GM12878 (cell line): ENCODE measurements at regions not wholly inside any gene's neighbourhood (a gene's known extent, or its start where the extent isn't known, plus 50 kb on each side); places are given as distances from the start of the nearest gene placed in this dataset.

Experiments used
- ATAC-seq: fragments of 200-7000 bp; cut with Tn5 transposase; 3 replicates; pipeline ENCODE4 v1.9.1; 2020; ENCODE audit warnings: mild to moderate bottlenecking, moderate library complexity
- BruUV-seq: library from RNA; stranded (reverse); fragments of 400-500 nt; replicated peaks from 2 replicates; lab custom pipeline; 2021; lab: Mats Ljungman, UMichigan
- CTCF ChIA-PET: fragments of 300-600 bp; sonication (Branson Sonifier 250); formaldehyde crosslinking; extraction: SDS; loops from one replicate; lab custom pipeline; 2021; ENCODE audit warnings: inconsistent platforms; lab: Yijun Ruan, JAX
- POLR2A ChIA-PET: fragments of 350-600 bp; formaldehyde crosslinking; extraction: SDS; loops from one replicate; lab custom pipeline; 2021; ENCODE audit warnings: inconsistent platforms; lab: Charles Lee
- RAD21 ChIA-PET: fragments of 300-600 bp; sonication (Branson Sonifier 250); formaldehyde crosslinking; loops from one replicate; lab custom pipeline; 2023; ENCODE audit warnings: antibody characterized with exemption; ENCODE audit not compliant: unreplicated experiment; lab: Charles Lee
- SMC1A ChIA-PET: fragments of 300-600 bp; sonication (Branson Sonifier 250); formaldehyde crosslinking; loops from one replicate; lab custom pipeline; 2023; ENCODE audit not compliant: unreplicated experiment, uncharacterized antibody; lab: Charles Lee
- DNase-seq: peaks from one replicate; pipeline ENCODE4 v3.0.0-alpha.2; 2011; ENCODE audit warnings: low read depth, low spot score
- FAIRE-seq: peaks from 3 replicates; lab custom pipeline; 2011; peaks lifted over from hg19 to GRCh38; lab: Jason Lieb, UNC
- H2AFZ ChIP-seq: 2 replicates; pipeline ENCODE4 v1.6.0; 2011; ENCODE audit warnings: low read depth, low read length, control low read depth; ENCODE audit not compliant: control insufficient read depth
- H3K27ac ChIP-seq: 2 replicates; pipeline ENCODE4 v1.5.1; 2011; ENCODE audit warnings: control low read depth; ENCODE audit not compliant: control insufficient read depth, insufficient read depth
- H3K27me3 ChIP-seq, 2 experiments: replicated peaks in 1 of 2; 2 replicates each; pipeline versions ENCODE4 v1.6.0 to v1.6.1; 2011; ENCODE audit warnings: low read length in 1 of 2; ENCODE audit not compliant: control insufficient read depth in 2 of 2, insufficient read depth in 2 of 2
- H3K36me3 ChIP-seq, 2 experiments: 2 replicates each; pipeline ENCODE4 v1.5.1; 2011; ENCODE audit warnings: low read length in 1 of 2; ENCODE audit not compliant: control insufficient read depth in 2 of 2, insufficient read depth in 2 of 2
- H3K4me1 ChIP-seq: 2 replicates; pipeline ENCODE4 v1.6.1; 2011; ENCODE audit warnings: mild to moderate bottlenecking, low read length, moderate library complexity, mixed read lengths; ENCODE audit not compliant: control insufficient read depth, insufficient read depth
- H3K4me2 ChIP-seq: 2 replicates; pipeline ENCODE4 v1.6.0; 2011; ENCODE audit warnings: control low read depth; ENCODE audit not compliant: control insufficient read depth, insufficient read depth
- H3K4me3 ChIP-seq: fragments of 200-600 bp; sonication (generic); 2 replicates; pipeline ENCODE4 v1.5.1; 2016
- H3K79me2 ChIP-seq: 2 replicates; pipeline ENCODE4 v1.6.0; 2011; ENCODE audit warnings: low read length; ENCODE audit not compliant: control insufficient read depth, insufficient read depth
- H3K9ac ChIP-seq: 2 replicates; pipeline ENCODE4 v1.8.0; 2011; ENCODE audit warnings: low read length, control low read depth, mixed read lengths; ENCODE audit not compliant: control insufficient read depth, insufficient read depth
- H3K9me3 ChIP-seq: replicated peaks from 3 replicates; pipeline ENCODE4 v1.5.1; 2011; ENCODE audit warnings: mild to moderate bottlenecking, low read length; ENCODE audit not compliant: control insufficient read depth, insufficient read depth
- H4K20me1 ChIP-seq: 2 replicates; pipeline ENCODE4 v1.6.0; 2011; ENCODE audit not compliant: control insufficient read depth, insufficient read depth
- ATF3 ChIP-seq: IDR thresholded peaks from 2 replicates; pipeline ENCODE4 v1.6.1; 2011; ENCODE audit warnings: low read depth, mild to moderate bottlenecking, low read length, moderate library complexity, borderline replicate concordance; ENCODE audit errors: extremely low read depth
- ATF7 ChIP-seq: fragments of 450-650 bp; IDR thresholded peaks from 2 replicates; pipeline ENCODE4 v1.6.1; 2016; ENCODE audit warnings: low read depth, mild to moderate bottlenecking
- BMI1 ChIP-seq: fragments of 450-650 bp; IDR thresholded peaks from 2 replicates; pipeline ENCODE4 v1.6.1; 2016; ENCODE audit warnings: mild to moderate bottlenecking, moderate library complexity, borderline replicate concordance
- CEBPB ChIP-seq, 2 experiments: fragments of 150-350 bp in 1 of 2; IDR thresholded peaks; 2 replicates each; pipeline ENCODE4 v1.6.1; 2012 to 2014; ENCODE audit warnings: low read depth in 2 of 2, low read length in 2 of 2, borderline replicate concordance in 1 of 2, inconsistent platforms in 1 of 2
- CHD2 ChIP-seq: IDR thresholded peaks from 2 replicates; pipeline ENCODE4 v1.6.1; 2011; ENCODE audit warnings: low read depth, low read length, improper control_type of control experiment, borderline replicate concordance
- CHD4 ChIP-seq: fragments of 200-600 bp; sonication (generic); IDR thresholded peaks from 2 replicates; pipeline ENCODE4 v1.6.1; 2016; ENCODE audit warnings: mild to moderate bottlenecking
- IRF3 ChIP-seq: fragments of 450-650 bp; IDR thresholded peaks from 2 replicates; pipeline ENCODE4 v1.6.1; 2014; ENCODE audit warnings: mild to moderate bottlenecking
- JUND ChIP-seq: IDR thresholded peaks from 2 replicates; pipeline ENCODE4 v1.6.1; 2012; ENCODE audit warnings: low read depth, mild to moderate bottlenecking, low read length, improper control_type of control experiment, moderate library complexity
- KDM1A ChIP-seq: fragments of 200-600 bp; sonication (generic); IDR thresholded peaks from 2 replicates; pipeline ENCODE4 v1.6.1; 2016; ENCODE audit warnings: borderline replicate concordance
- NR2C1 ChIP-seq: fragments of 450-650 bp; IDR thresholded peaks from 2 replicates; pipeline ENCODE4 v1.6.1; 2017; ENCODE audit warnings: antibody characterized with exemption, mild to moderate bottlenecking, moderate library complexity
- NR2C2 ChIP-seq: IDR thresholded peaks from 2 replicates; pipeline ENCODE4 v1.6.1; 2011; ENCODE audit warnings: borderline replicate concordance, low read depth; ENCODE audit not compliant: control insufficient read depth, insufficient read length
- RAD21 ChIP-seq: IDR thresholded peaks from 2 replicates; pipeline ENCODE4 v1.6.1; 2011; ENCODE audit warnings: mild to moderate bottlenecking, low read depth, low read length, moderate library complexity; ENCODE audit not compliant: insufficient read depth
- SMAD1 ChIP-seq: fragments of 450-650 bp; IDR thresholded peaks from 2 replicates; pipeline ENCODE4 v1.6.1; 2018; ENCODE audit warnings: mild to moderate bottlenecking, low read depth; ENCODE audit not compliant: partially characterized antibody
- TCF12 ChIP-seq: IDR thresholded peaks from 2 replicates; pipeline ENCODE4 v1.6.1; 2011; ENCODE audit warnings: low read depth, mild to moderate bottlenecking, low read length
- ZBED1 ChIP-seq: IDR thresholded peaks from 2 replicates; pipeline ENCODE4 v1.6.1; 2016; ENCODE audit warnings: borderline replicate concordance
- ZNF24 ChIP-seq: fragments of 450-650 bp; IDR thresholded peaks from 2 replicates; pipeline ENCODE4 v1.6.1; 2017; ENCODE audit warnings: antibody characterized with exemption, mild to moderate bottlenecking
- WGBS: methylation state at CpG from one replicate; pipeline ENCODE4 v1.1.6; 2016; ENCODE audit warnings: low lambda C conversion rate; ENCODE audit not compliant: insufficient replicate concordance, insufficient coverage; ENCODE audit errors: missing lambda C conversion rate; 5-methylcytosine and 5-hydroxymethylcytosine counted together
- in situ Hi-C: fragments of 300-500 bp; cut with MboI; formaldehyde crosslinking; loops from 9 replicates; pipeline ENCODE4 v1.14.3; 2018; ENCODE audit warnings: mixed read lengths
- intact Hi-C: fragments of 100-400 bp; cut with micrococcal nuclease; formaldehyde crosslinking; loops from one replicate; pipeline ENCODE4 v1.14.2; 2022; ENCODE audit not compliant: unreplicated experiment
- TF ChIP-seq, protein P1 (sequence below): fragments of 450-650 bp; IDR thresholded peaks from 2 replicates; pipeline ENCODE4 v1.6.1; 2017; ENCODE audit warnings: mild to moderate bottlenecking, moderate library complexity

DNA sequence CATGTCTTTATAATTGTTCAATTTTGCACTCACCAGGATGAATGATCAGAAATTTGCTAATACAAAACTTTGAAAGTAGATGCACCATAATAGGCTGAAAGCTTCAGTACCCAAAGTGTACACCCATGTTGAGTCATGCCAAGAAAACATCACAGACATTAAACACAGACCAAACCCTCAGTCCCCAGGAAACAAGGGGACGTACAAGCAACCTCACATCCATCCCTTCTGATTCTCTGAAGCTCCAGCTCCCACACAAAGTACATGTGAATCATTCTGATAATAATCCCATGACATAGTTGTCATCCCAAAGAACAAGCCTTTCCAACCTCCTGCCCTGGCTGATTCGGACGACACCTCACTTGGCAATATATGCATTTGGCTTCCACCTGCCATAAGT, 183.8 kb downstream of the SNX19 start (continued):
- TF ChIP-seq, protein P1, sequence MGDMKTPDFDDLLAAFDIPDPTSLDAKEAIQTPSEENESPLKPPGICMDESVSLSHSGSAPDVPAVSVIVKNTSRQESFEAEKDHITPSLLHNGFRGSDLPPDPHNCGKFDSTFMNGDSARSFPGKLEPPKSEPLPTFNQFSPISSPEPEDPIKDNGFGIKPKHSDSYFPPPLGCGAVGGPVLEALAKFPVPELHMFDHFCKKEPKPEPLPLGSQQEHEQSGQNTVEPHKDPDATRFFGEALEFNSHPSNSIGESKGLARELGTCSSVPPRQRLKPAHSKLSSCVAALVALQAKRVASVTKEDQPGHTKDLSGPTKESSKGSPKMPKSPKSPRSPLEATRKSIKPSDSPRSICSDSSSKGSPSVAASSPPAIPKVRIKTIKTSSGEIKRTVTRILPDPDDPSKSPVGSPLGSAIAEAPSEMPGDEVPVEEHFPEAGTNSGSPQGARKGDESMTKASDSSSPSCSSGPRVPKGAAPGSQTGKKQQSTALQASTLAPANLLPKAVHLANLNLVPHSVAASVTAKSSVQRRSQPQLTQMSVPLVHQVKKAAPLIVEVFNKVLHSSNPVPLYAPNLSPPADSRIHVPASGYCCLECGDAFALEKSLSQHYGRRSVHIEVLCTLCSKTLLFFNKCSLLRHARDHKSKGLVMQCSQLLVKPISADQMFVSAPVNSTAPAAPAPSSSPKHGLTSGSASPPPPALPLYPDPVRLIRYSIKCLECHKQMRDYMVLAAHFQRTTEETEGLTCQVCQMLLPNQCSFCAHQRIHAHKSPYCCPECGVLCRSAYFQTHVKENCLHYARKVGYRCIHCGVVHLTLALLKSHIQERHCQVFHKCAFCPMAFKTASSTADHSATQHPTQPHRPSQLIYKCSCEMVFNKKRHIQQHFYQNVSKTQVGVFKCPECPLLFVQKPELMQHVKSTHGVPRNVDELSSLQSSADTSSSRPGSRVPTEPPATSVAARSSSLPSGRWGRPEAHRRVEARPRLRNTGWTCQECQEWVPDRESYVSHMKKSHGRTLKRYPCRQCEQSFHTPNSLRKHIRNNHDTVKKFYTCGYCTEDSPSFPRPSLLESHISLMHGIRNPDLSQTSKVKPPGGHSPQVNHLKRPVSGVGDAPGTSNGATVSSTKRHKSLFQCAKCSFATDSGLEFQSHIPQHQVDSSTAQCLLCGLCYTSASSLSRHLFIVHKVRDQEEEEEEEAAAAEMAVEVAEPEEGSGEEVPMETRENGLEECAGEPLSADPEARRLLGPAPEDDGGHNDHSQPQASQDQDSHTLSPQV, result no peak
- TF ChIP-seq ATF3, result no peak
- TF ChIP-seq, all 136 proteins: peak for 0

DNA sequence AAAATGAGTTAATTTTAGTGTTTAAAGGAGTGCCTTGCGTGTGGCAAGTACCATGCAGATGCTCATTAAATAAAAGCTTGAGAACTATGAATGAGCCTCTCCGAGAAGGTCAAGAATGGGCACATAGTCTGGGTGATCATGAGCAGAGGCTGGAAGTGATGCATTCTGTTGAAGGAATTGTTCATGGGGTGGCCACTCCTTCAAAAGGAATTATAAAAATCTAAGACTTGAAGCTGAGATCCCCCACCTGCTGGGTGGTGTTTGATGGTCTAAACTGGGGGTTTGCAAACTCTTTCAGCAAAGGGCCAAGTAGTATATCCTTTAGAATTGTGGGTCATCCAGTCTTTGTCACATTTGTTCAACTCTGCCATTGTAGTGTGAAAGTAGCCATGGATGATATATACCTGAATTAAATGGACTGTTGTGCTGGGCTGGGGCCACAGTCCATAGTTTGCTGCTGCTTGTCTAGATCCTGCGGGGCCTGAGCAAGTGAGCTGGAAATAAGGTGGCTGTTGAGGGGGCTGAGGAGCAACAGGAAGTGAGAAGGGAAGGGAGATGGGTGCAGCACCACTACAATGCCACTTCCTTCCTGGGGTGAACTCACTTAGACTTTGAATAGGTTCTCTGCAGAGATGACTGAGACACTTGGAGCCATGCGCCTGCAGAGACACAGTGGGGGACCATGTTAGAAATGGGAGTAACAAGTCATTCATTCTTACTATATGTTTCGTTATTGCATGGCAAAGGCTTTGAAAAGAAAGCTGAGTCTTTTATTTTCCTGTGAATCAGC, 179.0 kb downstream of the SNX19 start:
- no peaks in the 10 kb centered on the region for H3K4me1 ChIP-seq
- no peak overlapping the region for H3K4me2 ChIP-seq
- H3K36me3 ChIP-seq, result no peaks in the 10 kb centered on the region
- no peak overlapping the region for H2AFZ ChIP-seq
- in situ Hi-C loops (no loop called here), intact Hi-C loops (no loop called here)
- H3K27me3 ChIP-seq, result no peaks in the 10 kb centered on the region
- BruUV-seq, result no TSS peak
- DNase-seq (no peak), FAIRE-seq (no peak), ATAC-seq (no peak)
- SMC1A ChIA-PET, result no interaction called here
- no peaks in the 10 kb centered on the region for H3K79me2 ChIP-seq
- RAD21 ChIA-PET, result no interaction called here
- H4K20me1 ChIP-seq, result no peaks in the 10 kb centered on the region
- H3K27ac ChIP-seq, result no peak overlapping the region
- POLR2A ChIA-PET, result no interaction called here
- CTCF ChIA-PET, result no interaction called here
- no peak overlapping the region for H3K9ac ChIP-seq
- 10% methylated on average over 5 of the region's 5 CpGs for WGBS
- no peaks in the 10 kb centered on the region; the same call in 2 of the 3 replicates for H3K9me3 ChIP-seq
- H3K4me3 ChIP-seq, result no peak overlapping the region
- no peak for TF ChIP-seq ATF7
- TF ChIP-seq CHD2, result no peak
- TF ChIP-seq ZBED1, result no peak
- no peak for TF ChIP-seq NR2C2
- TF ChIP-seq KDM1A, result no peak
- no peak for TF ChIP-seq NR2C1
- no peak for TF ChIP-seq JUND
- TF ChIP-seq CEBPB (IDR thresholded peaks at IDR 0.05; ENCODE audit: borderline replicate concordance in 1 of 2, low read depth in 2 of 2, low read length in 2 of 2), result no peak
- TF ChIP-seq RAD21, result no peak
- no peak for TF ChIP-seq BMI1
- no peak for TF ChIP-seq TCF12
- no peak for TF ChIP-seq SMAD1
- no peak for TF ChIP-seq ATF3
- no peak for TF ChIP-seq CHD4
- no peak for TF ChIP-seq ZNF24
- no peak for TF ChIP-seq IRF3
